ENCODE measurements at regions not wholly inside any gene's neighbourhood (a gene's known extent, or its start where the extent isn't known, plus 50 kb on each side); places are given as distances from the start of the nearest gene placed in this dataset.

DNA sequence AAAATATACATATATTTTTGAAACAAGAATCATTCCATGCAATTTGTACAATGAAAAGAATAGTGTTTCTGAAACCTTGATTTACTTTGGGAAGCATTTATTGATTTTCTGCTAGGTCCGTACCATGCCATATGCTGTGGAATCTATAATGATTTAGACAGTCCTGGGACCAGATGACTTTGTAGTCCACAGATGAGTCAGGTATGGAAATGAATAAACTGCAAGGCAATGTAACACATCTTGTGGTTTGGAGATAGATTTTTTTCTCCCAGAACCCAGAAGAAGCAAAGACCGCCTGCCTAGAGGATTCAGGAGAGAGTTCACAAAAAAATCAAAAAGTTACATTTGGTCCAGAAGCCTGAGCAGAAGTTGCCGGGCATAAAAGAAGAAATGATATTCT is 190.4 kb downstream of the GPR37 start:
- TF ChIP-seq, protein P1, sequence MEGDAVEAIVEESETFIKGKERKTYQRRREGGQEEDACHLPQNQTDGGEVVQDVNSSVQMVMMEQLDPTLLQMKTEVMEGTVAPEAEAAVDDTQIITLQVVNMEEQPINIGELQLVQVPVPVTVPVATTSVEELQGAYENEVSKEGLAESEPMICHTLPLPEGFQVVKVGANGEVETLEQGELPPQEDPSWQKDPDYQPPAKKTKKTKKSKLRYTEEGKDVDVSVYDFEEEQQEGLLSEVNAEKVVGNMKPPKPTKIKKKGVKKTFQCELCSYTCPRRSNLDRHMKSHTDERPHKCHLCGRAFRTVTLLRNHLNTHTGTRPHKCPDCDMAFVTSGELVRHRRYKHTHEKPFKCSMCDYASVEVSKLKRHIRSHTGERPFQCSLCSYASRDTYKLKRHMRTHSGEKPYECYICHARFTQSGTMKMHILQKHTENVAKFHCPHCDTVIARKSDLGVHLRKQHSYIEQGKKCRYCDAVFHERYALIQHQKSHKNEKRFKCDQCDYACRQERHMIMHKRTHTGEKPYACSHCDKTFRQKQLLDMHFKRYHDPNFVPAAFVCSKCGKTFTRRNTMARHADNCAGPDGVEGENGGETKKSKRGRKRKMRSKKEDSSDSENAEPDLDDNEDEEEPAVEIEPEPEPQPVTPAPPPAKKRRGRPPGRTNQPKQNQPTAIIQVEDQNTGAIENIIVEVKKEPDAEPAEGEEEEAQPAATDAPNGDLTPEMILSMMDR (IDR thresholded peaks at IDR 0.05) = no peak
- TF ChIP-seq POLR2A (IDR thresholded peaks at IDR 0.05) = no peak

Data from ovary (tissue), 3 donors.